ENCODE measurements at regions not wholly inside any gene's neighbourhood (a gene's known extent, or its start where the extent isn't known, plus 50 kb on each side); places are given as distances from the start of the nearest gene placed in this dataset.

- FAIRE-seq (no peak), DNase-seq (ENCODE audit: low read depth in 1 of 2, low spot score in 2 of 2) (no peak)
- ChIA-PET POLR2A (ENCODE audit: partially characterized antibody) (interaction anchor here (1.1 kb wide), 1 partner anchor 15 kb away, joined by 3 read pairs; no protein-coding TSS in a partner anchor), CTCF (ENCODE audit: partially characterized antibody) (no interaction called here)
- H4K8ac ChIP-seq (ENCODE audit: extremely low read depth, insufficient read depth, low read length): no peak overlapping the region
- no peaks in the 10 kb centered on the region for H3K27me3 ChIP-seq (replicated peaks in 1 of 4; ENCODE audit: control insufficient read depth in 3 of 4, extremely low read depth in 1 of 4, insufficient read depth in 3 of 4, low read length in 3 of 4)
- H4K91ac ChIP-seq (replicated peaks; ENCODE audit: insufficient read length, low read length): no peak overlapping the region
- no peaks in the 10 kb centered on the region for H3K9me3 ChIP-seq (ENCODE audit: insufficient read depth in 2 of 2, low read depth in 1 of 2, low read length in 1 of 2)
- no peak overlapping the region for H3K4ac ChIP-seq (replicated peaks; ENCODE audit: insufficient read length, low read depth, low read length)
- H2AK5ac ChIP-seq (ENCODE audit: low read depth, low read length): no peak overlapping the region
- H2BK5ac ChIP-seq (ENCODE audit: low read depth, low read length): no peak overlapping the region
- H2BK15ac ChIP-seq (ENCODE audit: low read length): no peak overlapping the region
- no peaks in the 10 kb centered on the region for H3K36me3 ChIP-seq (ENCODE audit: control insufficient read depth in 2 of 4, insufficient read depth in 4 of 4, low read length in 3 of 4)
- no peak overlapping the region for H2BK120ac ChIP-seq (replicated peaks; ENCODE audit: low read depth, low read length)
- peak overlapping the region; percentile 33; the same call in 1 of the 2 replicates for H2AFZ ChIP-seq (ENCODE audit: low read length)
- no peak overlapping the region for H3K23ac ChIP-seq (ENCODE audit: insufficient read length)
- H3K4me1 ChIP-seq (replicated peaks in 1 of 4; ENCODE audit: control insufficient read depth in 3 of 4, insufficient read depth in 4 of 4, low read length in 3 of 4): no peaks in the 10 kb centered on the region
- no peak overlapping the region for H3K27ac ChIP-seq (ENCODE audit: low read depth, low read length)
- no peak overlapping the region for H3K18ac ChIP-seq (ENCODE audit: extremely low read depth, low read length)
- H2BK12ac ChIP-seq (ENCODE audit: low read depth, low read length): no peak overlapping the region
- no peak overlapping the region for H3K9ac ChIP-seq (replicated peaks in 1 of 4; ENCODE audit: extremely low read depth in 1 of 4, low read depth in 3 of 4, low read length in 3 of 4)
- no peak overlapping the region for H3K4me2 ChIP-seq (ENCODE audit: insufficient read depth in 1 of 2, low read depth in 2 of 2, low read length in 2 of 2)
- H4K5ac ChIP-seq (ENCODE audit: insufficient read length, low read depth, low read length): no peak overlapping the region
- H2BK20ac ChIP-seq (ENCODE audit: low read length): no peak overlapping the region
- H4K20me1 ChIP-seq (replicated peaks in 1 of 2; ENCODE audit: control insufficient read depth in 1 of 2, insufficient read depth in 2 of 2, low read length in 2 of 2): no peaks in the 10 kb centered on the region
- no peak overlapping the region for H3K56ac ChIP-seq (replicated peaks; ENCODE audit: insufficient read length, low read depth, low read length)
- no peaks in the 10 kb centered on the region for H3K79me1 ChIP-seq (ENCODE audit: low read depth, low read length)
- 95% methylated on average over 4 of the region's 4 CpGs; no CpG with 5 or more reads in 1 of the 2 experiments for WGBS, 2 experiments (ENCODE audit: extremely low coverage in 1 of 2, insufficient coverage in 1 of 2, insufficient read length in 1 of 2, insufficient replicate concordance in 2 of 2, low coverage in 1 of 2, low lambda C conversion rate in 2 of 2, missing lambda C conversion rate in 1 of 2)
- no peaks in the 10 kb centered on the region for H3K79me2 ChIP-seq (ENCODE audit: control insufficient read depth in 1 of 2, insufficient read depth in 2 of 2, low read length in 2 of 2)
- H3K4me3 ChIP-seq (ENCODE audit: extremely low read depth in 1 of 4, insufficient read depth in 2 of 4, low read depth in 3 of 4, low read length in 4 of 4): no peak overlapping the region
- H3K14ac ChIP-seq (ENCODE audit: insufficient read length): no peak overlapping the region
- no peaks in the 10 kb centered on the region for H3K23me2 ChIP-seq (ENCODE audit: low read depth, low read length)
- TF ChIP-seq TAF7 (optimal IDR thresholded peaks at IDR 0.05; ENCODE audit: borderline replicate concordance, low read depth, low read length): no peak
- TF ChIP-seq TAF1 (IDR thresholded peaks at IDR 0.05; ENCODE audit: low read depth, low read length): no peak
- no peak for TF ChIP-seq PHF8 (conservative IDR thresholded peaks at IDR 0.05; ENCODE audit: low read depth, low read length)
- no peak for TF ChIP-seq TCF12 (IDR thresholded peaks at IDR 0.05; ENCODE audit: low read depth, low read length)
- TF ChIP-seq SIRT6 (IDR thresholded peaks at IDR 0.05; ENCODE audit: low read length): no peak
- TF ChIP-seq POU5F1 (IDR thresholded peaks at IDR 0.05; ENCODE audit: low read depth, low read length): no peak
- TF ChIP-seq CEBPB (IDR thresholded peaks at IDR 0.05; ENCODE audit: low read depth, low read length): no peak
- TF ChIP-seq SP4 (IDR thresholded peaks at IDR 0.05; ENCODE audit: low read length): no peak
- TF ChIP-seq CBX8 (IDR thresholded peaks at IDR 0.05; ENCODE audit: borderline replicate concordance, low read depth, low read length): no peak
- no peak for TF ChIP-seq GABPA (IDR thresholded peaks at IDR 0.05; ENCODE audit: borderline replicate concordance, insufficient read depth, low read length)
- TF ChIP-seq GTF2F1 (IDR thresholded peaks at IDR 0.05; ENCODE audit: borderline replicate concordance, low read depth, low read length): no peak
- no peak for TF ChIP-seq BCL11A (IDR thresholded peaks at IDR 0.05; ENCODE audit: low read depth in 2 of 2, low read length in 2 of 2)
- TF ChIP-seq CREB1 (IDR thresholded peaks at IDR 0.05): no peak
- TF ChIP-seq USF2 (IDR thresholded peaks at IDR 0.05; ENCODE audit: low read length): no peak
- no peak for TF ChIP-seq ZNF274 (IDR thresholded peaks at IDR 0.05; ENCODE audit: borderline replicate concordance, extremely low read depth, low read length)
- no peak for TF ChIP-seq KDM1A (IDR thresholded peaks at IDR 0.05; ENCODE audit: borderline replicate concordance, low read length)
Measured at GRCh38 chr5:74132485-74132884, 506.5 kb downstream of the ARHGEF28 start.
